ENCODE measurements at regions not wholly inside any gene's neighbourhood (a gene's known extent, or its start where the extent isn't known, plus 50 kb on each side); places are given as distances from the start of the nearest gene placed in this dataset.

GRCh38 chrX:55813150-55813549 lies 95.6 kb downstream of the RRAGB start:
- Histone ChIP-seq H3K4me3 (ENCODE audit: low read depth, low read length) (no peak overlapping the region), H3K36me3 (ENCODE audit: control insufficient read depth in 2 of 2, insufficient read depth in 1 of 2, low read length in 2 of 2) (no peaks in the 10 kb centered on the region), H3K4me1 (ENCODE audit: control insufficient read depth, insufficient read depth, low read length) (no peaks in the 10 kb centered on the region), H3K9me3 (ENCODE audit: control insufficient read depth, insufficient read depth, low read depth, low read length) (no peaks in the 10 kb centered on the region; the same call in 1 of the 2 replicates), H3K27ac (ENCODE audit: extremely low read depth, low read depth, low read length) (no peak overlapping the region)
- TF ChIP-seq ZNF292 (tag by site-specific recombination; IDR thresholded peaks at IDR 0.05; ENCODE audit: borderline replicate concordance, low read depth) (no peak), ZNF341 (tag by site-specific recombination; IDR thresholded peaks at IDR 0.05; ENCODE audit: low read depth) (no peak), GLIS1 (tag by site-specific recombination; IDR thresholded peaks at IDR 0.05) (no peak), ZNF843 (tag by site-specific recombination; IDR thresholded peaks at IDR 0.05) (no peak), ZNF645 (tag by site-specific recombination; IDR thresholded peaks at IDR 0.05) (no peak), ZNF654 (tag by site-specific recombination; IDR thresholded peaks at IDR 0.05; ENCODE audit: low read depth) (no peak), ZNF837 (tag by site-specific recombination; IDR thresholded peaks at IDR 0.05) (no peak), INSM2 (tag by site-specific recombination; IDR thresholded peaks at IDR 0.05) (no peak), KLF16 (tag by site-specific recombination; IDR thresholded peaks at IDR 0.05) (no peak), ZBTB21 (tag by site-specific recombination; IDR thresholded peaks at IDR 0.05) (no peak), ZNF174 (tag by site-specific recombination; IDR thresholded peaks at IDR 0.05) (no peak), KLF7 (tag by site-specific recombination; IDR thresholded peaks at IDR 0.05; ENCODE audit: borderline replicate concordance) (no peak), ZNF518A (tag by site-specific recombination; conservative IDR thresholded peaks at IDR 0.05; ENCODE audit: low read depth) (no peak), HOXC10 (CRISPR knock-in tag; IDR thresholded peaks at IDR 0.05) (no peak), ZNF488 (tag by site-specific recombination; IDR thresholded peaks at IDR 0.05) (no peak)
- CTCF ChIA-PET = no interaction called here
- POLR2A ChIA-PET = no interaction called here

- no peak overlapping the region for H3K27ac ChIP-seq (ENCODE audit: extremely low read depth, low read depth, low read length)
- ChIA-PET POLR2A (no interaction called here), CTCF (no interaction called here)
- H3K4me1 ChIP-seq (ENCODE audit: control insufficient read depth, insufficient read depth, low read length) = no peaks in the 10 kb centered on the region
- H3K9me3 ChIP-seq (ENCODE audit: control insufficient read depth, insufficient read depth, low read depth, low read length) = no peaks in the 10 kb centered on the region; the same call in 1 of the 2 replicates
- no peak overlapping the region for H3K4me3 ChIP-seq (ENCODE audit: low read depth, low read length)
- no peaks in the 10 kb centered on the region for H3K36me3 ChIP-seq (ENCODE audit: control insufficient read depth in 2 of 2, insufficient read depth in 1 of 2, low read length in 2 of 2)
- no peak for TF ChIP-seq ZNF580 (tag by site-specific recombination; IDR thresholded peaks at IDR 0.05)
- TF ChIP-seq ZNF521 (tag by site-specific recombination; IDR thresholded peaks at IDR 0.05) = no peak
- no peak for TF ChIP-seq IKZF3 (tag by site-specific recombination; IDR thresholded peaks at IDR 0.05)
- TF ChIP-seq AEBP2 (tag by site-specific recombination; IDR thresholded peaks at IDR 0.05; ENCODE audit: borderline replicate concordance) = no peak
- no peak for TF ChIP-seq ZNF768 (tag by site-specific recombination; IDR thresholded peaks at IDR 0.05)
- no peak for TF ChIP-seq KLF7 (tag by site-specific recombination; IDR thresholded peaks at IDR 0.05; ENCODE audit: borderline replicate concordance)
- TF ChIP-seq ZIC2 (tag by site-specific recombination; IDR thresholded peaks at IDR 0.05) = no peak
- no peak for TF ChIP-seq ZBTB44 (tag by site-specific recombination; IDR thresholded peaks at IDR 0.05)
- TF ChIP-seq HOXA7 (CRISPR knock-in tag; IDR thresholded peaks at IDR 0.05; ENCODE audit: borderline replicate concordance) = no peak
- TF ChIP-seq KLF9 (tag by site-specific recombination; IDR thresholded peaks at IDR 0.05; ENCODE audit: low read depth) = no peak
Observed at GRCh38 chrX:55815546-55815945, 98.0 kb downstream of the RRAGB start.
